NCI-H2171 treated with DMSO at 0.1 percent for 48 hours (cell line): ENCODE measurements at regions not wholly inside any gene's neighbourhood (a gene's known extent, or its start where the extent isn't known, plus 50 kb on each side); places are given as distances from the start of the nearest gene placed in this dataset.
"Not testable (repeated sequence)": the region's sequence is repeated elsewhere in the genome, so short reads cannot be mapped to it uniquely, and the experiment has no call there.

Source experiments
- DNase-seq: peaks from one replicate; lab custom pipeline; 2025; lab: John Stamatoyannopoulos, UW

DNA sequence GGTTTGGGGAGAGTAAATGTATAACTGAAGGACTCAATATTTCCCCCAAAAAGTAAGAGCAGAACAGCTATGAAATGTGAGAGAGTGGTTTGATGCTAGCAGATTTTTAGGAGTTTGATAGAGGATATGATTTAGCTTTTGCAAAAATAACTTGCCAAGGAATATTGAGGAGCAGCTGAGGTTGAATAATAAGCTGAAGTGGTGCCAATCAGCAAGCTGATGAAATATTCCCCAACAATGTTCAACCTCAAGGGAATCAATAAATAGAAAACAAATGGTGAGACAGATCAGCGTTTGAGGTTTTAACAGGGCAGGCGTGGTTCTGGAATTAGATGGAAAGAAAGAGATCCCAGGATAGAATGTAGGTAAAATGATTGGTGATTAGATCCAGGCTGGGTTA, 413.4 kb upstream of the ADAMTS5 start:
- no peak for DNase-seq

DNA sequence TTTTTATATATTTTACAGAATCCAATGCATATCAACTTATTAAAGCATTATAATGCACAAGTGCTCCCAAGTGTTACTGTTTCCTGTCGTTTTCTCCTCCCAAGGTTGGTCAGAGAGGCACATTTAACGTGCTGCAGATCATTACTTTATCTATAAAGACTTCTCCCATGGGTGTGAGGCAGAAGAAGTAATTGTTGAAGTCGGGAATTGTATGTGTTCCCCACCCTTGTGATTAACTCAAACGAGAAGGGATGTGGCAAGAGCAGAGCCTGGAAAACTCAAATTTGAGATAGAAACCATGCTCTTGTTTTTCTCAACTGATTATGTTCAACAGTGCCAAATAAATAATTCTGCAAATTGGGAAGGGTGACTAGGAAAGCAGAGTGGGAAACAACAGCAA, 412.5 kb upstream of the ADAMTS5 start:
- DNase-seq = no peak

DNA sequence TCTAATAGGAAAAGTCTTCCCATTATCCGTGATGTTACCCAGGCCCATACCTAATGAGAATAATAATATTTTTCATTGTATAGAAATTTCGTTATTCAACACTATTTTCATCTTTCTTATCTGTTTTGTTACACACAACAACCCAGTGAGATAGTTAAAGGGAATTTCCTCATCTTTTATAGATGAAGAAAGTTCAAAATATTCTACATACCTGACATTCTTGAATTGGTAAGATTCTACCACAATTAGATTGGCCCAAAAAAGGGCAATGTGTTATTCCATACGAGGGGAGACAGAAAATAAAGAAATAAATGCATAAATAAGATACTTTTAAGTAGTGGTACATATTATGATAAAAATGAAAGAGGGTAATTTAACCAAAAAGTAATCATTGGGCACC, 405.5 kb upstream of the ADAMTS5 start:
- no peak for DNase-seq

DNA sequence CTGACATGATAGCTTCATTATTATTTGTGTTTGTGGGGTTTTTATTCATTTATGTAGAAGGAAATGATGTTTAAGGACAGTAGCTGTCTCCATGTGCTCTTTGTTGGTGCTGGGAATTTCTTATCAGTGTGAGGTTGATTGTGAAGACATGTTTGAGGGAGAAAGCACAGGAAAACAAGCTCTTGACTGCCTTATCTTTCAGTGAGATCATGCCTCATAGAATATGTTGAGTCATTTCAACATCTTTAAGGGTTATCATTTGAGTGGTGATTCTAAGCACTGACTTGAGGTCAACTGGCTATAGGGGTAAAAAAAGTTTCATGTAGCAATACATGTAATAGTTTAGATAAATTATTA, 405.1 kb upstream of the ADAMTS5 start:
- DNase-seq = no peak

DNA sequence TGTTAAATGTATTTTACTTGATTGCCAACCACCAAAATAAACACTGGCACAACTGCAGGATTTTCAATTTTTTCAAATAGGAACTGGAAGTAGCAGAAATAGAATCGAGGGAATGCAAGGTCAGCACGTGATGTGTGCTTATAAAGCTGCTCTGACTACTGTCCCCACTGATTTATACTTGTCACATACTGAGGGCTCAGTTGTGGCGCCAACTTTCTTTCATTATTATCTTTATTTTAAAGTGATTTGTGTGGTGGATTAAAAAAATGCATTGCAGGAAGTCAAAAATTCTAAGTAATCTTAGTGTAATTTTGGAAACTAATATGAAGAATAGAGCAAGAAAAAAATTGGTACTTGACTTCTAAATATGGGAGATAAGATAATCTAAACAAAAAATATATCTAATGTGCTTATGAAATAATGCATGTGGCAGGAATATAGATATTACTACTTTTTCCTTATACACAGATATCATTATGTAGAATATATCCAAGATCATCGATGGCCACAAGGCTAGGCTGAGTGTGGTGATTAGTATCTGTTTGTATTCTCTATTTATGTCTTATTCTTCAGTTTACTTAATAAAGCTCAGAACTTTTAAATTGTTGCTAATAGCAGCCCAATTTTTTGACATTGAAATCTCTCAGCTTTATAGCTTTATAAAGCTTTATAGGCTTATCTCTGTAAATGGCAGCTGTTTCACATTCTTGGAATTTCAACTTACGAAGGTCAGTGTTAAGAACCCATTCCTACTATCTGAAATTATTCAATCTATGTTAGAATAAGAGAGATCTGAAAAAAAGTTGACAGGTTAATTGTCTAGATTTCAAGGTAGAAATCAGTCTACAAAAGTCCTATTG, 404.5 kb upstream of the ADAMTS5 start:
- DNase-seq = no peak

- DNase-seq = no peak
Measured at GRCh38 chr21:27369978-27370571, 403.2 kb upstream of the ADAMTS5 start.

- no peak for DNase-seq
Measured at GRCh38 chr21:27369234-27369633, 402.3 kb upstream of the ADAMTS5 start.

DNA sequence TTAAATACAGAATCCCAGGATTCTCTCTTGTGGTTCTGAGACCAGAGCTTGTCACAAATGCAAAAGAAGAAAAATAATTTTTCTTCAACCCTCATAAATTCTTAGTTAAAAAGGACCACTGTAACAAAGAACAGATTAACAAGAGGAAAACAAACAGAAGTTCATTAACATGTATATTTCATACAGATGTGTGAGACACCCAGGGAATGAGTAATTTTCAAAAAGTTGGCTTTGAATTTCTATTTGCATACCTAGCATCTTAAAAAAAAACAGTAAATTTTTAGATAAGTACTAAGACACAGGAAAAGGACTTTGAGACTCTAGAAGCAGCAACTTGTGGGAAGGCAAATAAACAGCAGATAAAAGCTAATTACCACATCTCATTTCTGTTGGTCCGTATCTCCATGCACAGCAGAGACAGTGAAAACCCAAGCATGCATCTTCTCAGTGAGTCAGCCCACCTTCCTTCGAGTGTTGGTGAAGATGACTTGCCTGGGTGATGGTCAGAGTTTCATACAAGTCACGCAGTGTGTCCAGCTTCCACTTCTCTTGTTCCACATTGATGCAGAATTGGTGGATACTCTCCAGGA, 399.9 kb upstream of the ADAMTS5 start:
- no peak for DNase-seq

DNA sequence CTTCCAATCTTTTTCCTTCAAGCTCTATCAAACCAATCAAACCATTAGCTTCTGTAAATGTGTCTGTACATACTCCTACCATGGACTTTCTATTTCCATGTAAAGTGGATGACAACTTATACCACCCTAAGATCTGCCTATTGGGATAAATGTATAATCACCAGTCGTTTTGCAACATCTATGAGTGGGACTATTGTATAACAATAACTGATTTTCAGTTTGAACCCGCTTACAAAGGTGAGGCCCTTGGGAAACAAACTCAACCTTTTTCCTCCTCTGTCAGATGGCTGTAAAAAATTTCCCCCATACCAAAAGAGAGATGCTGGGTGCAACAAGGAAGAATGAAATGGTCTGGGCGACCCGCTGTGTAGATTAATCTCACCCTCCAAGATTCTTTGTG, 399.1 kb upstream of the ADAMTS5 start:
- DNase-seq = no peak

DNA sequence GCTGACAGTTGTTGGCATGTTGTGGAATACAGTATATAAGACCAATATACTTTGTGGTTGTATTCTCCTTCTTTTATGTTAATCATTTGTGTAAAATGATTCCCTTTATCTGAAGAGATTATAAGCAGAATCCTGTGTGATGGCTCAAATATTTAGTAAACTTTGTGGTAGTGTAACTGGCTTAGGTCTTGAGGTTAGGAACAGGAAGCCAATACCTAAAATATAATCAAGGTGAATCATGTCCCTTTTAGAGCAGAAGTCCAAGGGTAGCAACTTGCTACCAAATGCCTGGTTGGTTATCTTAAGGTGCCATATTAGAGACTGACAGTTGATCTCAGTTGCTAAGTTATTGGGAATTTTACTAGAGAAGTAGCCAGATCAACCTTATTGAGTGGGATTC, 398.5 kb upstream of the ADAMTS5 start:
- DNase-seq = no peak

DNA sequence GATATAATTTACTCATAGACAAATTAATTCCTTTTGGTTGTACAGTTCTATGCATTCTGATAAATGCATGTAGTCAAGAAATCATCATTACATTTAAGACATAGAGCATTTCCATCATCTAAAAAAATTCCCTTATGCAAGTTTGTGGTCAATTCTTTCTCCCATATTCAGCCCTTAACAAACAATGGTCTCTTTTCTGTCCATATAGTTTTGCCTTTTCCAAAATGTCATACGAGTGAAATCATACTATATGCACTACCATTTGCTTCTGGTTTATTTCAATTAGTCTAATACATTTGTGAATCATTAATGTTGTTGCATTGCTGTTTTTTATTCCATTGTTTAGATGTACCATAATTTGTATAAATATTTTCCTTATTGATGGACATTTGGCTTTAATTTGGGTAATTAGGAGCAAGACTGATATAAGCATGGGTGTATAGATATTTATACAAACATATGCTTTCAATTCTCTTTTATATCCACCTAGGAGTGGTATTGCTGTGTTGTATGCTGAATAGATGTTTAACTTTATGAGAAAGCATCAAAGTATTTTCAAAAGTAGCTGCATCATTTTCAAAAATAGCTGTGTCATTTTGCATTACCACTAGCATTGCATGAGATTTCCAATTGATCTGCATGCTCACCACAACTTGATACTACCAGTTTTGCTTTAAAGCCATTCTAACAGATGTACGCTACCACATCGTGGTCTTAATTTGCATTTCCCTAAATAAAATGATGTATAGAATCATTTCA, 397.0 kb upstream of the ADAMTS5 start:
- no peak for DNase-seq

GRCh38 chr21:27362249-27362648, 395.4 kb upstream of the ADAMTS5 start:
- no peak for DNase-seq

GRCh38 chr21:27359141-27359540, 392.3 kb upstream of the ADAMTS5 start:
- DNase-seq = no peak

DNA sequence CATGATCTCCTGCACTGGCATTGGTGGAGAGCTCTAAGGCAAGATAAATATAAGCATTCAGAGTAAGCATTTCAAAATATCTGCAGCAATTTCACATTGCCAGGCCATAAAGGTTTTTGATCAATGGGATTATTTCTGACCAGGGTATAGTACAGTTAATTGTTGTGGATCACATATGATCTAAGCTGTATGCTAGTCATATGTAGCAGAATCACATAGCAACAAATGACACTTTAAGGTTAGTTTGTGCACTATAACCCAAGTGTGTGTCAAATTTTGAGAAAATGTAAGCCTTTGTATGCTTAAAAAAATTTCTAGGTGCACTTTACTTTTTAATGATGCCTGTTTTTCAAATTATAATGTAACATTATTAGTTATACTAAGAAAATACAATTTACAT, 386.0 kb upstream of the ADAMTS5 start:
- no peak for DNase-seq

GRCh38 chr21:27346041-27346448, 379.2 kb upstream of the ADAMTS5 start:
- no peak for DNase-seq

GRCh38 chr21:27339902-27340301, 373.0 kb upstream of the ADAMTS5 start:
- peak; percentile 65 for DNase-seq

DNA sequence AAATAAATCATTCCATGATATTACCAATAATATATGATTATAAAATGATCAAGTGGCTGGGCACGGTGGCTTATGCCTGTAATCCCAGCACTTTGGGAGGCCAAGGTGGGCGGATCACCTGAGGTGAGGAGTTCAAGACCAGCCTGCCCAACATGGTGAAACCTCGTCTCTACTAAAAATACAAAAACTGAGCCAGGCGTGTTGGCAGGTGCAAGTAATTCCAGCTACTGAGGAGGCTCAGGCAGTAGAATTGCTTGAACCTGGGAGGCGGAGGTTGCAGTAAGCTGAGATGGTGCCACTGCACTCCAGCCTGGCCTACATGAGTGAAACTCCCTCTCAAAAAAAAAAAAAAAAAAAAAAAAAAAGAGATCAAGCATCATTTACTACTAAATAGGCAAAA, 371.1 kb upstream of the ADAMTS5 start:
- not testable (repeated sequence) for DNase-seq

DNA sequence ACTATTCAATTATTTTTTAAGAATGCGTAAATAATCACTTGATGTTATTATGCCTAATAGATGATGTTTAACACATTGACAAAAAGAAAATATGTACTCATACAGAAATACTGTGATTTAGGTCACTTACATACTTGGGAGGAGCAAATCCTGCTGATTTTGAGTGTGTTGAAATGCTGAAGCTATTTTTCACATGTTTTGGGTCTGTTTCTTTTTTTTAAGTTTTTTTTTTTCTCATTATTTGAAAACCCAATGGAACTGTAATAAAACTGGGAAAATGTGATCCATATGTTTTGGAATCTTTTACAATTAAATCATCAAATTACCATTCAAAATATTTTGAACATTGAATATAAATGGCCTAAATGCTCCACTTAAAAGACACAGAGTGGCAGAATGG, 366.2 kb upstream of the ADAMTS5 start:
- DNase-seq = no peak

DNA sequence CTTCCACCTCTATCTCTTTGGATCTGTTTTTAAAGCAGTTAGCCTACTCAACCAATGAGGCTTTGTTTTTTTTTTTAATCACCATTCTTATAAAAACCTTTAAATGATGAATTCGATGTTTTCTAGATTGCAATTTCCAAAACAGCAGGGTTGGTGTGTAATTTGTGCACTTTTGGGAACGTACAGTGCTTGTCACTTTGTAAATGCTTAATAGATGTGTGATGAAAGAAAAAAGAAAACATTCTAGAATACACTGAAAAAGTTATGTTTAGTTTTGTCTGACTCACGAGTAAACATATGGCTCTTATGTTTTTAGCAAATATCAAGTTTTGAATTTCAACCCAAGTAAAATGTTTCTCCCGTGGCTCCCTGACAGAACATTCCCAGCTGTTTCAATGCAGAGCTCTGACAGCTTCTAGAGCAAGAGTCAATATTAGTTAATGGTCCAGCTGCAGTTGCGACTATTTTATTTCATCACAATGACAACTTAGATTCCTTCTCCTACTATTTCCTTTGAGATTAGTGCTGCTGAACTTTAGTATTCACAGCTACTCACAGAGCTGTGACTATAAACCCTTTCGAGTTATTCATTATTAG, 362.5 kb upstream of the ADAMTS5 start:
- no peak for DNase-seq

- no peak for DNase-seq
Measured at GRCh38 chr21:27326301-27326700, 359.4 kb upstream of the ADAMTS5 start.

DNA sequence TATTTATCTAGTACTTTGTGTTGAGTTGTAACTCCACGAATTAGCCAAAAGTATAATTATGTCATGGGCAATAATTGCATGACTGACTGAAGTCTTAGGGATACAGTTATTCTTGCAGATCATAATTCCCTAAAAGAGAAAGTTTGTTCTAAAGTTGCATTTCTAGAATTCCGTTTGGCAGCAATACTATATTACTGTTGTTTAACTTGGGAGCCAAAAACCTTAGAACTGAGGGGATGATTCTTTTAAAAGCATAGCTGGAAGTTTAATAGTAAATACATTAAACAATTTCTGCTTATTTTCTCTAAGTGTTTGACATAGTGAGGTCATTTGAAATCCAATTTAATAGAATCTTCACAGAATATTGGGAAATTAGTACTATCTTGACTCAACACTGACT, 356.4 kb upstream of the ADAMTS5 start:
- no peak for DNase-seq

DNA sequence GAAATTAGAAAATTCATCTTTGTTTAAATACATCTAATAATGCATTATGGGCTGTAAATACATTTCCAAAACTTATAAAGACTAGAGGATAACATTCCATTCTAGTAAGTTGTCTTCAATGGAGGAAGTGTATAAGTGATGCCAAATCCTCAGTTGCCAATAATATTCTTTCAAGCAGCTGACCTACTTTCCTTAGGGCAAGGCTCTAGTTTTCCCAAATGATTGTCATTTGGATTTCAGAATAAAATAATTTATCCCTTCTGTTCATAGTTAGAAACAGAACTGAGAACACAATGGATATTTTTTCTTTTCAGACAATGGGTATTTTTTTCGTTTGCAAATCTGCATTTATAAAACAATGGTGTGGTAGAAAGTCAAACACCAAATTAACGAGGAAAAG, 354.9 kb upstream of the ADAMTS5 start:
- no peak for DNase-seq
